ENCODE measurements at regions not wholly inside any gene's neighbourhood (a gene's known extent, or its start where the extent isn't known, plus 50 kb on each side); places are given as distances from the start of the nearest gene placed in this dataset.

GRCh38 chr9:90085633-90086032 is 480.8 kb downstream of the GADD45G start:
- Histone ChIP-seq H3K9ac (ENCODE audit: low read length) (no peak overlapping the region), H3K9me3 (ENCODE audit: control insufficient read depth, low read length) (no peaks in the 10 kb centered on the region), H3K4me3 (ENCODE audit: low read length) (no peak overlapping the region), H3K36me3 (ENCODE audit: control insufficient read depth, insufficient read depth, low read length) (no peaks in the 10 kb centered on the region), H3K4me1 (ENCODE audit: control insufficient read depth, insufficient read depth, low read length) (peaks cover 9% of the 10 kb centered on the region), H3K27me3 (ENCODE audit: control insufficient read depth, insufficient read depth, low read length) (peaks cover 5% of the 10 kb centered on the region)

GRCh38 chr9:90086101-90086511 is 481.3 kb downstream of the GADD45G start:
- Histone ChIP-seq H3K4me1 (ENCODE audit: control insufficient read depth, insufficient read depth, low read length) (peaks cover 9% of the 10 kb centered on the region), H3K9me3 (ENCODE audit: control insufficient read depth, low read length) (no peaks in the 10 kb centered on the region), H3K27me3 (ENCODE audit: control insufficient read depth, insufficient read depth, low read length) (peaks cover 5% of the 10 kb centered on the region), H3K36me3 (ENCODE audit: control insufficient read depth, insufficient read depth, low read length) (no peaks in the 10 kb centered on the region), H3K4me3 (ENCODE audit: low read length) (no peak overlapping the region), H3K9ac (ENCODE audit: low read length) (no peak overlapping the region)

GRCh38 chr9:90088434-90088833 is 483.6 kb downstream of the GADD45G start:
- peaks cover 4% of the 10 kb centered on the region for H3K27me3 ChIP-seq (ENCODE audit: control insufficient read depth, insufficient read depth, low read length)

GRCh38 chr9:90088856-90089255 is 484.0 kb downstream of the GADD45G start:
- peaks cover 9% of the 10 kb centered on the region for H3K4me1 ChIP-seq (ENCODE audit: control insufficient read depth, insufficient read depth, low read length)
- no peak overlapping the region for H3K9ac ChIP-seq (ENCODE audit: low read length)
- no peaks in the 10 kb centered on the region for H3K9me3 ChIP-seq (ENCODE audit: control insufficient read depth, low read length)
- H3K4me3 ChIP-seq (ENCODE audit: low read length), result no peak overlapping the region
- H3K36me3 ChIP-seq (ENCODE audit: control insufficient read depth, insufficient read depth, low read length), result no peaks in the 10 kb centered on the region
- peaks cover 4% of the 10 kb centered on the region for H3K27me3 ChIP-seq (ENCODE audit: control insufficient read depth, insufficient read depth, low read length)

More at GRCh38 chr9:90088434-90088833, 483.6 kb downstream of the GADD45G start:
- no peaks in the 10 kb centered on the region for H3K9me3 ChIP-seq (ENCODE audit: control insufficient read depth, low read length)
- H3K4me3 ChIP-seq (ENCODE audit: low read length), result no peak overlapping the region
- peaks cover 9% of the 10 kb centered on the region for H3K4me1 ChIP-seq (ENCODE audit: control insufficient read depth, insufficient read depth, low read length)
- no peaks in the 10 kb centered on the region for H3K36me3 ChIP-seq (ENCODE audit: control insufficient read depth, insufficient read depth, low read length)
- H3K9ac ChIP-seq (ENCODE audit: low read length), result no peak overlapping the region

- Histone ChIP-seq H3K4me3 (ENCODE audit: low read length) (no peak overlapping the region), H3K9me3 (ENCODE audit: control insufficient read depth, low read length) (no peaks in the 10 kb centered on the region), H3K36me3 (ENCODE audit: control insufficient read depth, insufficient read depth, low read length) (no peaks in the 10 kb centered on the region)
Observed at GRCh38 chr9:90090997-90091396, 486.2 kb downstream of the GADD45G start.

GRCh38 chr9:90092508-90092907 is 487.7 kb downstream of the GADD45G start:
- H3K9ac ChIP-seq (ENCODE audit: low read length), result no peak overlapping the region
- no peak overlapping the region for H3K4me3 ChIP-seq (ENCODE audit: low read length)
- H3K36me3 ChIP-seq (ENCODE audit: control insufficient read depth, insufficient read depth, low read length), result no peaks in the 10 kb centered on the region
- peaks cover 12% of the 10 kb centered on the region for H3K4me1 ChIP-seq (ENCODE audit: control insufficient read depth, insufficient read depth, low read length)
- no peaks in the 10 kb centered on the region for H3K9me3 ChIP-seq (ENCODE audit: control insufficient read depth, low read length)
- H3K27me3 ChIP-seq (ENCODE audit: control insufficient read depth, insufficient read depth, low read length), result peaks cover 4% of the 10 kb centered on the region

More at GRCh38 chr9:90090997-90091396, 486.2 kb downstream of the GADD45G start:
- Histone ChIP-seq H3K9ac (ENCODE audit: low read length) (no peak overlapping the region), H3K4me1 (ENCODE audit: control insufficient read depth, insufficient read depth, low read length) (peaks cover 13% of the 10 kb centered on the region), H3K27me3 (ENCODE audit: control insufficient read depth, insufficient read depth, low read length) (peaks cover 4% of the 10 kb centered on the region)

- Histone ChIP-seq H3K9ac (ENCODE audit: low read length) (no peak overlapping the region), H3K36me3 (ENCODE audit: control insufficient read depth, insufficient read depth, low read length) (no peaks in the 10 kb centered on the region), H3K9me3 (ENCODE audit: control insufficient read depth, low read length) (no peaks in the 10 kb centered on the region), H3K27me3 (ENCODE audit: control insufficient read depth, insufficient read depth, low read length) (peaks cover 4% of the 10 kb centered on the region), H3K4me1 (ENCODE audit: control insufficient read depth, insufficient read depth, low read length) (peaks cover 12% of the 10 kb centered on the region), H3K4me3 (ENCODE audit: low read length) (no peak overlapping the region)
Observed at GRCh38 chr9:90095682-90096081, 490.9 kb downstream of the GADD45G start.

- Histone ChIP-seq H3K36me3 (ENCODE audit: control insufficient read depth, insufficient read depth, low read length) (no peaks in the 10 kb centered on the region), H3K4me1 (ENCODE audit: control insufficient read depth, insufficient read depth, low read length) (peaks cover 14% of the 10 kb centered on the region), H3K9me3 (ENCODE audit: control insufficient read depth, low read length) (no peaks in the 10 kb centered on the region), H3K4me3 (ENCODE audit: low read length) (no peak overlapping the region), H3K9ac (ENCODE audit: low read length) (no peak overlapping the region), H3K27me3 (ENCODE audit: control insufficient read depth, insufficient read depth, low read length) (peaks cover 4% of the 10 kb centered on the region)
Observed at GRCh38 chr9:90097237-90097636, 492.4 kb downstream of the GADD45G start.

- no peaks in the 10 kb centered on the region for H3K36me3 ChIP-seq (ENCODE audit: control insufficient read depth, insufficient read depth, low read length)
- no peak overlapping the region for H3K9ac ChIP-seq (ENCODE audit: low read length)
- no peaks in the 10 kb centered on the region for H3K9me3 ChIP-seq (ENCODE audit: control insufficient read depth, low read length)
- no peak overlapping the region for H3K4me3 ChIP-seq (ENCODE audit: low read length)
- H3K4me1 ChIP-seq (ENCODE audit: control insufficient read depth, insufficient read depth, low read length), result peaks cover 16% of the 10 kb centered on the region
- no peaks in the 10 kb centered on the region for H3K27me3 ChIP-seq (ENCODE audit: control insufficient read depth, insufficient read depth, low read length)
Observed at GRCh38 chr9:90098408-90098807, 493.6 kb downstream of the GADD45G start.

- Histone ChIP-seq H3K9ac (ENCODE audit: low read length) (no peak overlapping the region), H3K36me3 (ENCODE audit: control insufficient read depth, insufficient read depth, low read length) (no peaks in the 10 kb centered on the region), H3K27me3 (ENCODE audit: control insufficient read depth, insufficient read depth, low read length) (no peaks in the 10 kb centered on the region), H3K9me3 (ENCODE audit: control insufficient read depth, low read length) (no peaks in the 10 kb centered on the region), H3K4me1 (ENCODE audit: control insufficient read depth, insufficient read depth, low read length) (peaks cover 16% of the 10 kb centered on the region), H3K4me3 (ENCODE audit: low read length) (no peak overlapping the region)
Observed at GRCh38 chr9:90099262-90099963, 494.6 kb downstream of the GADD45G start.

- Histone ChIP-seq H3K9me3 (ENCODE audit: control insufficient read depth, low read length) (no peaks in the 10 kb centered on the region), H3K4me3 (ENCODE audit: low read length) (no peak overlapping the region), H3K9ac (ENCODE audit: low read length) (no peak overlapping the region), H3K36me3 (ENCODE audit: control insufficient read depth, insufficient read depth, low read length) (no peaks in the 10 kb centered on the region), H3K4me1 (ENCODE audit: control insufficient read depth, insufficient read depth, low read length) (peaks cover 16% of the 10 kb centered on the region), H3K27me3 (ENCODE audit: control insufficient read depth, insufficient read depth, low read length) (no peaks in the 10 kb centered on the region)
Observed at GRCh38 chr9:90100014-90100413, 495.2 kb downstream of the GADD45G start.

GRCh38 chr9:90102292-90102901 is 497.6 kb downstream of the GADD45G start:
- Histone ChIP-seq H3K4me3 (ENCODE audit: low read length) (no peak overlapping the region), H3K36me3 (ENCODE audit: control insufficient read depth, insufficient read depth, low read length) (no peaks in the 10 kb centered on the region), H3K4me1 (ENCODE audit: control insufficient read depth, insufficient read depth, low read length) (peaks cover 4% of the 10 kb centered on the region), H3K9me3 (ENCODE audit: control insufficient read depth, low read length) (no peaks in the 10 kb centered on the region), H3K9ac (ENCODE audit: low read length) (no peak overlapping the region), H3K27me3 (ENCODE audit: control insufficient read depth, insufficient read depth, low read length) (no peaks in the 10 kb centered on the region)
